IMR-90 (cell line): ENCODE measurements at regions not wholly inside any gene's neighbourhood (a gene's known extent, or its start where the extent isn't known, plus 50 kb on each side); places are given as distances from the start of the nearest gene placed in this dataset.

Experiments used
- ATAC-seq: fragments of 200-7000 bp; cut with Tn5 transposase; 2 replicates; pipeline ENCODE4 v1.9.1; 2020; ENCODE audit warnings: low read depth, mild to moderate bottlenecking, moderate library complexity
- BruUV-seq: library from RNA; stranded (reverse); fragments of 400-500 nt; replicated peaks from 2 replicates; lab custom pipeline; 2021; lab: Mats Ljungman, UMichigan
- CTCF ChIA-PET: fragments of 300-600 bp; formaldehyde crosslinking; extraction: SDS; loops from one replicate; lab custom pipeline; 2021; ENCODE audit warnings: antibody characterized with exemption; lab: Yijun Ruan, JAX
- POLR2A ChIA-PET: fragments of 300-600 bp; sonication (Branson Sonifier 250); formaldehyde crosslinking; loops from one replicate; lab custom pipeline; 2022; ENCODE audit warnings: antibody characterized with exemption; ENCODE audit not compliant: unreplicated experiment; lab: Charles Lee
- DNase-seq: peaks from one replicate; pipeline ENCODE4 v3.0.0; 2013
- H2AFZ ChIP-seq: replicated peaks from 2 replicates; pipeline ENCODE3; 2013; ENCODE audit warnings: low read length, mild to moderate bottlenecking; ENCODE audit not compliant: poor library complexity
- H2AK5ac ChIP-seq: 2 replicates; pipeline ENCODE4 v1.6.1; 2013; ENCODE audit warnings: low read depth, low read length, inconsistent platforms
- H2AK9ac ChIP-seq: replicated peaks from 2 replicates; pipeline ENCODE3; 2013; ENCODE audit warnings: mild to moderate bottlenecking, low read depth, low read length, moderate library complexity; ENCODE audit not compliant: poor library complexity
- H2BK120ac ChIP-seq: 2 replicates; pipeline ENCODE4 v1.6.1; 2013; ENCODE audit warnings: low read depth, low read length, inconsistent platforms
- H2BK15ac ChIP-seq: 3 replicates; pipeline ENCODE4 v1.6.1; 2013; ENCODE audit warnings: low read depth, low read length, inconsistent platforms
- H2BK20ac ChIP-seq: 2 replicates; pipeline ENCODE4 v1.6.1; 2013; ENCODE audit warnings: low read depth, mild to moderate bottlenecking, inconsistent platforms, low read length, moderate library complexity
- H2BK5ac ChIP-seq: 2 replicates; pipeline ENCODE4 v1.6.1; 2013; ENCODE audit warnings: mild to moderate bottlenecking, low read depth, low read length, inconsistent platforms; ENCODE audit not compliant: poor library complexity, severe bottlenecking
- H3K14ac ChIP-seq: replicated peaks from 2 replicates; pipeline ENCODE4 v1.6.1; 2013; ENCODE audit warnings: low read depth, low read length, inconsistent platforms
- H3K18ac ChIP-seq: 2 replicates; pipeline ENCODE4 v1.6.1; 2013; ENCODE audit warnings: low read depth, low read length, control low read depth
- H3K23ac ChIP-seq: 2 replicates; pipeline ENCODE4 v1.6.1; 2013; ENCODE audit warnings: low read depth, low read length, inconsistent platforms
- H3K27ac ChIP-seq: 2 replicates; pipeline ENCODE4 v1.5.1; 2013; ENCODE audit warnings: mild to moderate bottlenecking, control low read depth, low read length; ENCODE audit not compliant: insufficient read depth
- H3K27me3 ChIP-seq: 2 replicates; pipeline ENCODE4 v1.6.1; 2013; ENCODE audit warnings: low read length; ENCODE audit not compliant: control insufficient read depth, insufficient read depth
- H3K36me3 ChIP-seq: 2 replicates; pipeline ENCODE4 v1.6.1; 2013; ENCODE audit warnings: low read length, mixed read lengths; ENCODE audit not compliant: control insufficient read depth, insufficient read depth
- H3K4ac ChIP-seq: 2 replicates; pipeline ENCODE4 v1.6.1; 2013; ENCODE audit warnings: low read depth, low read length, inconsistent platforms
- H3K4me1 ChIP-seq: 2 replicates; pipeline ENCODE4 v1.6.1; 2013; ENCODE audit warnings: low read length, mixed read lengths; ENCODE audit not compliant: control insufficient read depth, insufficient read depth
- H3K4me2 ChIP-seq: 2 replicates; pipeline ENCODE4 v1.6.1; 2013; ENCODE audit warnings: low read depth, mild to moderate bottlenecking, control low read depth, low read length, moderate library complexity
- H3K4me3 ChIP-seq: 2 replicates; pipeline ENCODE4 v1.5.1; 2013; ENCODE audit warnings: low read depth, mild to moderate bottlenecking, control low read depth, low read length, moderate library complexity; ENCODE audit not compliant: insufficient read depth
- H3K56ac ChIP-seq: 2 replicates; pipeline ENCODE4 v1.6.1; 2013; ENCODE audit warnings: low read length, inconsistent platforms; ENCODE audit not compliant: insufficient read depth; ENCODE audit errors: extremely low read depth
- H3K79me1 ChIP-seq, 2 experiments: 2 replicates each; pipeline ENCODE4 v1.6.1; 2013; ENCODE audit warnings: low read length in 2 of 2, inconsistent platforms in 1 of 2, low read depth in 1 of 2
- H3K9ac ChIP-seq: 2 replicates; pipeline ENCODE4 v1.6.1; 2013; ENCODE audit warnings: low read depth, low read length, control low read depth
- H3K9me1 ChIP-seq: 2 replicates; pipeline ENCODE4 v1.6.1; 2013; ENCODE audit warnings: low read length, inconsistent platforms; ENCODE audit not compliant: insufficient read depth
- H3K9me3 ChIP-seq: 2 replicates; pipeline ENCODE4 v1.6.1; 2013; ENCODE audit warnings: low read length; ENCODE audit not compliant: control insufficient read depth, insufficient read depth
- H4K20me1 ChIP-seq: 2 replicates; pipeline ENCODE4 v1.6.1; 2013; ENCODE audit warnings: low read length, inconsistent platforms; ENCODE audit not compliant: insufficient read depth
- H4K5ac ChIP-seq: 2 replicates; pipeline ENCODE4 v1.6.1; 2013; ENCODE audit warnings: mild to moderate bottlenecking, low read depth, low read length, control low read depth
- H4K8ac ChIP-seq, 2 experiments: 2 replicates each; pipeline ENCODE4 v1.6.1; 2013; ENCODE audit warnings: low read depth in 2 of 2, low read length in 2 of 2, control low read depth in 1 of 2, inconsistent platforms in 1 of 2
- H4K91ac ChIP-seq: 2 replicates; pipeline ENCODE4 v1.6.1; 2013; ENCODE audit warnings: low read depth, low read length, inconsistent platforms; ENCODE audit not compliant: insufficient read depth
- BHLHE40 ChIP-seq: fragments of 150-350 bp; IDR thresholded peaks from 2 replicates; pipeline ENCODE4 v1.6.1; 2016; ENCODE audit warnings: mild to moderate bottlenecking, low read depth, low read length
- CEBPB ChIP-seq: IDR thresholded peaks from 2 replicates; pipeline ENCODE4 v1.6.1; 2012; ENCODE audit warnings: low read depth, low read length, improper control_type of control experiment
- CHD1 ChIP-seq: IDR thresholded peaks from 2 replicates; pipeline ENCODE4 v1.6.1; 2012; ENCODE audit warnings: low read depth, low read length, improper control_type of control experiment
- CTCF ChIP-seq: conservative IDR thresholded peaks from 2 replicates; pipeline ENCODE4 v1.5.1; 2012; ENCODE audit warnings: mild to moderate bottlenecking, low read depth, low read length, improper control_type of control experiment
- FOS ChIP-seq: fragments of 150-350 bp; IDR thresholded peaks from 2 replicates; pipeline ENCODE4 v1.6.1; 2016; ENCODE audit warnings: low read depth, low read length
- MAFK ChIP-seq: IDR thresholded peaks from 2 replicates; pipeline ENCODE4 v1.6.1; 2012; ENCODE audit warnings: low read depth, low read length, improper control_type of control experiment
- MAZ ChIP-seq: IDR thresholded peaks from 2 replicates; pipeline ENCODE4 v1.6.1; 2012; ENCODE audit warnings: low read depth, mild to moderate bottlenecking, low read length, improper control_type of control experiment, moderate library complexity, borderline replicate concordance
- MXI1 ChIP-seq: IDR thresholded peaks from 2 replicates; pipeline ENCODE4 v1.6.1; 2012; ENCODE audit warnings: low read depth, mild to moderate bottlenecking, low read length, moderate library complexity, borderline replicate concordance
- NFE2L2 ChIP-seq: fragments of 150-350 bp; IDR thresholded peaks from 2 replicates; pipeline ENCODE4 v1.6.1; 2016; ENCODE audit warnings: low read depth, mild to moderate bottlenecking, low read length
- POLR2A ChIP-seq: IDR thresholded peaks from 2 replicates; pipeline ENCODE4 v1.6.1; 2012; ENCODE audit warnings: mild to moderate bottlenecking, low read depth, low read length
- RAD21 ChIP-seq: IDR thresholded peaks from 2 replicates; pipeline ENCODE4 v1.6.1; 2012; ENCODE audit warnings: low read length, improper control_type of control experiment
- RCOR1 ChIP-seq: IDR thresholded peaks from 2 replicates; pipeline ENCODE4 v1.6.1; 2012; ENCODE audit warnings: mild to moderate bottlenecking, low read length, improper control_type of control experiment; ENCODE audit not compliant: insufficient replicate concordance
- RFX5 ChIP-seq: IDR thresholded peaks from 2 replicates; pipeline ENCODE4 v1.8.0; 2012; ENCODE audit warnings: low read depth, mild to moderate bottlenecking, low read length, moderate library complexity
- SMC3 ChIP-seq: fragments of 150-350 bp; IDR thresholded peaks from 2 replicates; pipeline ENCODE4 v1.6.1; 2016; ENCODE audit warnings: low read depth, mild to moderate bottlenecking, antibody characterized with exemption, low read length, moderate library complexity
- dilution Hi-C: fragments of 300-500 bp; cut with HindIII; formaldehyde crosslinking; loops from one replicate; pipeline ENCODE4 v1.14.3; 2018; ENCODE audit warnings: low sequenced_read_pairs; ENCODE audit not compliant: unreplicated experiment
- in situ Hi-C: fragments of 300-500 bp; cut with MboI; formaldehyde crosslinking; loops from 3 replicates; pipeline ENCODE4 v1.14.3; 2019; ENCODE audit warnings: low sequenced_read_pairs, inconsistent platforms, mixed read lengths
- intact Hi-C: fragments of 100-400 bp; cut with micrococcal nuclease; formaldehyde crosslinking; loops from 2 replicates; pipeline ENCODE4 v1.10.0; 2022
- TF ChIP-seq, protein P1 (sequence below): fragments of 150-350 bp; IDR thresholded peaks from 2 replicates; pipeline ENCODE4 v1.6.1; 2016; ENCODE audit warnings: low read depth, mild to moderate bottlenecking, low read length, moderate library complexity, borderline replicate concordance
- TF ChIP-seq, protein P2 (sequence below): fragments of 150-350 bp; IDR thresholded peaks from 2 replicates; pipeline ENCODE4 v1.6.1; 2017; ENCODE audit warnings: mild to moderate bottlenecking, antibody characterized with exemption, low read length, low read depth

DNA sequence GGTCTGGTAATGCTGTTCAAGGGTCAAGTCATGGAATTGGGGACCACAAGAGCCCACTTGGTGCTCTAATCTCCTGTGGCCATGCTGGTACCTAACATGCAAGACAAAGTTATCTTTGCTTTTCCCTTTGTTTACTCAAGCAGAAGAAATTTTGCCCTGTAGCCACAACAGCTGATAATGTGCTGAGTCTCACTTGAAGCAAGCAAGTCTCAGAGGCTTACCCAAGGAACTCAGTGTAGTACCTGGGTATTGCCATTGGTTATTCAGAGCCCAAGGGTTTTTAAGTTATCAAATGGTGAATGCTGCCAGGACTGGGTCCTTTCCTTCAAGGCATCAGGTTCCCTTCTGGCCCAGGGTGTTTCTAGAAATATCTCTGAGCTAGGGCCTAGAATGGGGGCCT is 198.9 kb upstream of the RNPC3 start:
- TF ChIP-seq, protein P1, sequence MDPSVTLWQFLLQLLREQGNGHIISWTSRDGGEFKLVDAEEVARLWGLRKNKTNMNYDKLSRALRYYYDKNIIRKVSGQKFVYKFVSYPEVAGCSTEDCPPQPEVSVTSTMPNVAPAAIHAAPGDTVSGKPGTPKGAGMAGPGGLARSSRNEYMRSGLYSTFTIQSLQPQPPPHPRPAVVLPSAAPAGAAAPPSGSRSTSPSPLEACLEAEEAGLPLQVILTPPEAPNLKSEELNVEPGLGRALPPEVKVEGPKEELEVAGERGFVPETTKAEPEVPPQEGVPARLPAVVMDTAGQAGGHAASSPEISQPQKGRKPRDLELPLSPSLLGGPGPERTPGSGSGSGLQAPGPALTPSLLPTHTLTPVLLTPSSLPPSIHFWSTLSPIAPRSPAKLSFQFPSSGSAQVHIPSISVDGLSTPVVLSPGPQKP: no peak
- TF ChIP-seq, protein P2, sequence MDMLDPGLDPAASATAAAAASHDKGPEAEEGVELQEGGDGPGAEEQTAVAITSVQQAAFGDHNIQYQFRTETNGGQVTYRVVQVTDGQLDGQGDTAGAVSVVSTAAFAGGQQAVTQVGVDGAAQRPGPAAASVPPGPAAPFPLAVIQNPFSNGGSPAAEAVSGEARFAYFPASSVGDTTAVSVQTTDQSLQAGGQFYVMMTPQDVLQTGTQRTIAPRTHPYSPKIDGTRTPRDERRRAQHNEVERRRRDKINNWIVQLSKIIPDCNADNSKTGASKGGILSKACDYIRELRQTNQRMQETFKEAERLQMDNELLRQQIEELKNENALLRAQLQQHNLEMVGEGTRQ: no peak
- no peak for TF ChIP-seq POLR2A
- no peak for TF ChIP-seq RCOR1
- TF ChIP-seq MAFK: no peak
- TF ChIP-seq CTCF: no peak
- TF ChIP-seq FOS: no peak
- TF ChIP-seq SMC3: no peak
- no peak for TF ChIP-seq CEBPB
- no peak for TF ChIP-seq RFX5
- no peak for TF ChIP-seq RAD21
- no peak for TF ChIP-seq MAZ
- no peak for TF ChIP-seq NFE2L2
- no peak for TF ChIP-seq BHLHE40
- no peak for TF ChIP-seq MXI1
- TF ChIP-seq CHD1: no peak
- Histone ChIP-seq H2BK15ac (no peak overlapping the region), H4K8ac (no peak overlapping the region), H3K9me3 (no peaks in the 10 kb centered on the region), H3K56ac (no peak overlapping the region), H2AFZ (no peak overlapping the region), H2AK5ac (no peak overlapping the region), H2BK20ac (no peak overlapping the region), H4K5ac (no peak overlapping the region), H3K23ac (no peak overlapping the region), H3K27ac (no peak overlapping the region), H3K36me3 (no peaks in the 10 kb centered on the region), H2AK9ac (no peak overlapping the region), H3K4me2 (no peak overlapping the region), H3K4me3 (no peak overlapping the region), H3K9me1 (no peaks in the 10 kb centered on the region), H2BK5ac (no peak overlapping the region), H3K9ac (no peak overlapping the region), H4K20me1 (no peaks in the 10 kb centered on the region), H3K79me1 (no peaks in the 10 kb centered on the region), H3K18ac (no peak overlapping the region), H3K14ac (no peak overlapping the region), H4K91ac (no peak overlapping the region), H3K4ac (no peak overlapping the region), H2BK120ac (no peak overlapping the region), H3K27me3 (no peaks in the 10 kb centered on the region), H3K4me1 (no peaks in the 10 kb centered on the region)
- BruUV-seq: no TSS peak
- no peak for ATAC-seq
- ChIA-PET CTCF (no interaction called here), POLR2A (no interaction called here)
- intact Hi-C loops (no loop called here), in situ Hi-C loops (no loop called here), dilution Hi-C loops (no loop called here)
- DNase-seq: no peak
